Heart right ventricle (tissue), 16 donors: ENCODE measurements at regions not wholly inside any gene's neighbourhood (a gene's known extent, or its start where the extent isn't known, plus 50 kb on each side); places are given as distances from the start of the nearest gene placed in this dataset.

ENCODE experiments used
- ATAC-seq, 8 donors: fragments of 200-7000 bp; cut with Tn5 transposase; one replicate each; pipeline ENCODE4 v1.9.1; 2020; ENCODE audit warnings: mild to moderate bottlenecking in 8 of 8, moderate library complexity in 8 of 8, moderate number of reproducible peaks in 1 of 8
- DNase-seq, 2 donors: peaks; one replicate each; pipeline ENCODE4 v3.0.0-alpha.2; 2020
- H3K27ac ChIP-seq, 10 donors: fragments of 200-600 bp; sonication (generic) in 2 of 10; one replicate each; pipeline versions ENCODE4 v1.5.0 to v1.8.0; 2020 to 2022; ENCODE audit warnings: mild to moderate bottlenecking in 3 of 10
- H3K27me3 ChIP-seq, 7 donors: fragments of 200-600 bp; one replicate each; pipeline ENCODE4 v1.8.0; 2021 to 2022; ENCODE audit warnings: mild to moderate bottlenecking in 2 of 7
- H3K36me3 ChIP-seq, 9 donors: fragments of 200-600 bp; sonication (generic) in 1 of 9; one replicate each; pipeline versions ENCODE4 v1.5.0 to v1.8.0; 2020 to 2022; ENCODE audit warnings: mild to moderate bottlenecking in 2 of 9
- H3K4me1 ChIP-seq, 9 donors: fragments of 200-600 bp; sonication (generic) in 1 of 9; one replicate each; pipeline versions ENCODE4 v1.5.0 to v1.8.0; 2020 to 2022; ENCODE audit warnings: mild to moderate bottlenecking in 4 of 9
- H3K4me3 ChIP-seq, 10 donors: fragments of 200-600 bp; sonication (generic) in 2 of 10; one replicate each; pipeline versions ENCODE4 v1.5.0 to v1.8.0; 2020 to 2022; ENCODE audit warnings: mild to moderate bottlenecking in 7 of 10, moderate library complexity in 2 of 10
- H3K9me3 ChIP-seq, 11 donors: fragments of 200-600 bp in 10 of 11; sonication (generic) in 2 of 11; one replicate each; pipeline versions ENCODE4 v1.5.0 to v1.8.0; 2013 to 2022; ENCODE audit warnings: mild to moderate bottlenecking in 2 of 11, control low read depth in 1 of 11, moderate library complexity in 1 of 11
- WGBS, 2 donors: extraction: QIAGEN DNeasy Blood & Tissue Kit; methylation state at CpG; one replicate each; pipeline ENCODE4 v1.1.7; 2013; ENCODE audit warnings: inconsistent platforms in 1 of 2; 5-methylcytosine and 5-hydroxymethylcytosine counted together
- intact Hi-C, 10 donors: fragments of 100-400 bp; cut with DNase I; formaldehyde crosslinking; loops; one replicate each; pipeline versions ENCODE4 v1.11.1 to v1.14.2; 2022
- TF ChIP-seq, protein P1 (sequence below), 9 donors: fragments of 200-600 bp; sonication (generic) in 2 of 9; IDR thresholded peaks; one replicate each; pipeline versions ENCODE4 v1.5.0 to v1.8.0; 2021 to 2022; ENCODE audit warnings: antibody characterized with exemption in 9 of 9, mild to moderate bottlenecking in 5 of 9, moderate library complexity in 1 of 9
- donor health status: Arrhythmogenic right ventricular cardiomyopathy.
- donor health status: ischemic (EF 13 %, LVEDD 7.1; RV severe dilation, severe dysfunction).
- donor health status: healthy with polysubstance abuse.
- donor health status: DM: no; HTN: yes; CAD: no.
- donor health status: DM: no; HTN: no; CAD: no.
- donor health status: ischemic (EF 25% LVEDD 6.9; RV normal size, moderate dysfunction).
- donor health status: ischemic (EF 25% LVEDD 5.7; RV mildly dilated, moderate dysfunction).
- donor health status: healthy.
- donor health status: DM: yes; HTN: yes; CAD: no.
- donor health status: Ischemic cardiomyopathy.
- donor health status: ischemic (EF 35%, LVEDD 5.7; RV mildly dilated, moderate dysfunction).
- donor health status: nonischemic (EF 11% LVEDD 7.7; RV severe dilation, severe dysfunction).
- donor health status: DM: yes; HTN: yes; CAD: no.
- donor health status: PGD.
- donor health status: ischemic (EF 29% LVEDD 5.4; RV normal size, mild dysfunction).
- donor health status: nonischemic (EF 23%, LVEDD 6.1; RV moderate dilation, normal function).

DNA sequence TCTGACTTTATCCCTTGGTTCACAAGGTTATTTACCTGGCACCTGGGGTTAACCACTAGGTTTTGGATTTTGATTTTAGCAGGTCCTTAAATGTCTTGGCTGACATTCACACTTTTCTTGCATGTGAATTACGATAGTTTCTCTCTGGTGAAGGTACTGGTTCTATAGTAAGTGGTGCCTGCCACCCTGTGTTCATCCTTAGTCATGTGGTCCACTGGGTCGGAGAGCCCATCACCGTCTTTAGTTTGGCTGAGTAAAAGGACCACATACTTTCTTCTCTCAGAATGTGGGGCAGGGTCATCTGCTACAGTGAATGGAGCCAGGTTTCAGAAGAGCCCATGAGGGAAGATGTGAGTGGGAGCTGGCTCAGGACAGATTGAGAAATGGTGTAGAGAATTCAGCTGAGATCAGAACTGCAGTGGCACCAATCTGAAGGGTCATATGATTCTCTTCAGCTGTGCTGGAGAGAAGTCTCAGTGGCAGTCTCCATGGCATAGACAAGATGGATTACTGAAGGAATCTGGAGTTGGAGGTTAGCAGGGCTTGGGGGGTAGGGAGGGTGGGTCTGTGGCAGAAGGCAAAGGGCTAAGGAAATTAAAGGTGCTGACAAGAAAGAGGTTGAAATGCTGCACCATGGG lies 310.4 kb downstream of the GPAT3 start:
- peak in 1 of 8 donors; percentile 86 for ATAC-seq
- intact Hi-C loops = loop anchor here in 5 of 10 donors (2.0 to 10.0 kb wide), 4 partner anchors 72 to 202 kb away; no protein-coding TSS in a partner anchor

DNA sequence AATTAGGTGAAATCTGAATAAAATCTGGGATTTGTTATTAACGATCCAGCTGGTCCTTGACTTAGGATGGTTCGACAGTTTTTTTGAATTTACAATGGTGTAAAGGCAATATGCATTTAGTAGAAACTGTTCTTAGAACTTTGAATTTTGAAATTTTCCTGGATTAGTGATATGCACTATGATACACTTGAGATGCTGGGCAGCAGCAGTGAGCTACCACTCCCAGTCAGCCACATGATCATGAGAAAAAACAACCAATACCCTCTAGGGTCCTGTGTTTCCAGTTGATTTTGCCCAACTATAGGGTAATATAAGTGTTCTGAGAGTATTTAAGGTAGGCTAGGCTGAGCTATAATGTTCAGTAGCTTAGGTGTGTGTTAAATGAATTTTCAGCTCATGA lies 303.7 kb downstream of the GPAT3 start:
- intact Hi-C loops = loop anchor here in 2 of 10 donors (10.0 kb wide), 2 partner anchors 65 to 195 kb away; no protein-coding TSS in a partner anchor
- DNase-seq (no peak), ATAC-seq (no peak)
- no peaks in the 10 kb centered on the region for H3K9me3 ChIP-seq
- H3K36me3 ChIP-seq = no peaks in the 10 kb centered on the region
- H3K27me3 ChIP-seq = no peaks in the 10 kb centered on the region
- peaks cover 0 to 3% (median 0%) of the 10 kb centered on the region in 9 donors for H3K4me1 ChIP-seq
- H3K27ac ChIP-seq = no peak overlapping the region
- TF ChIP-seq, protein P1, sequence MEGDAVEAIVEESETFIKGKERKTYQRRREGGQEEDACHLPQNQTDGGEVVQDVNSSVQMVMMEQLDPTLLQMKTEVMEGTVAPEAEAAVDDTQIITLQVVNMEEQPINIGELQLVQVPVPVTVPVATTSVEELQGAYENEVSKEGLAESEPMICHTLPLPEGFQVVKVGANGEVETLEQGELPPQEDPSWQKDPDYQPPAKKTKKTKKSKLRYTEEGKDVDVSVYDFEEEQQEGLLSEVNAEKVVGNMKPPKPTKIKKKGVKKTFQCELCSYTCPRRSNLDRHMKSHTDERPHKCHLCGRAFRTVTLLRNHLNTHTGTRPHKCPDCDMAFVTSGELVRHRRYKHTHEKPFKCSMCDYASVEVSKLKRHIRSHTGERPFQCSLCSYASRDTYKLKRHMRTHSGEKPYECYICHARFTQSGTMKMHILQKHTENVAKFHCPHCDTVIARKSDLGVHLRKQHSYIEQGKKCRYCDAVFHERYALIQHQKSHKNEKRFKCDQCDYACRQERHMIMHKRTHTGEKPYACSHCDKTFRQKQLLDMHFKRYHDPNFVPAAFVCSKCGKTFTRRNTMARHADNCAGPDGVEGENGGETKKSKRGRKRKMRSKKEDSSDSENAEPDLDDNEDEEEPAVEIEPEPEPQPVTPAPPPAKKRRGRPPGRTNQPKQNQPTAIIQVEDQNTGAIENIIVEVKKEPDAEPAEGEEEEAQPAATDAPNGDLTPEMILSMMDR (IDR thresholded peaks at IDR 0.05) = no peak
- WGBS, 2 donors = 83 to 89% methylated on average over 2 of the region's 2 CpGs
- H3K4me3 ChIP-seq = no peak overlapping the region

More for the DNA sequence above, 310.4 kb downstream of the GPAT3 start:
- Histone ChIP-seq H3K4me1 (no peaks in the 10 kb centered on the region), H3K27ac (no peak overlapping the region), H3K4me3 (no peak overlapping the region), H3K9me3 (no peaks in the 10 kb centered on the region), H3K27me3 (peaks cover 0 to 9% (median 0%) of the 10 kb centered on the region in 7 donors), H3K36me3 (no peaks in the 10 kb centered on the region)
- TF ChIP-seq, protein P1 (IDR thresholded peaks at IDR 0.05) = no peak
- 60 to 64% methylated on average over 3 of the region's 3 CpGs for WGBS, 2 donors
- DNase-seq = no peak

DNA sequence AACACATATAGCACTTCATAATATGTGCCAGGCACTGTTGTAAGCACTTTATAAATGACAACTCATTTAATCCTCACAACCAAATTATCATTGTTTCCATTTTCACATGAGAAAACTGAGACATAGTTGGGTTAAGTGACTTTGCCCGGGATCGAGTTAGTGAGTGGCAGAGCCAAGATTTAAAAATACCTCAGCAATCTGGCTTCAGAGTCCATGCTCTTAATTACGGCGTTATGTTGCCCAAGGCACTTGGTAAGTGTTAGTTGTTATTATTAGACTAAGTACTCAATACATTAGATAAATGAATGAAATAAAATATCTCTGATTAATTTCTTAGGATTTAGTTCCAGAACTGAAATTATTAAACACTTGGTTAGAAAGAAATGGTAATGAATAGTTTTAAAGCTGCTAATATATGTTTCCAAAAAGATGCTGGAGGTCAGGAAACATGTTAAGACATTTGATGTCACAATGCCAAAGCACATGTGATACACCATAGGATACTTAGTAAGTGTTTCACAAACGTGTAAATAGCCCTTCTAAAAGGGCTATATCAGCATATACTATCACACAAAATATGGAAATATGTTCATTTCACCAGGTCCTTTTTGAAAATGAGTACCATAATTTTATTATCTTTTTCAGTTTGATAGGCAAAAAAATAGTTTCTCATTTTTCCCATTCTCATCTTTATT lies 301.9 kb downstream of the GPAT3 start:
- WGBS, 2 donors = 38 to 55% methylated on average over 5 of the region's 5 CpGs
- intact Hi-C loops = no loop called here
- Histone ChIP-seq H3K27me3 (no peaks in the 10 kb centered on the region), H3K4me3 (no peak overlapping the region), H3K4me1 (peaks cover 0 to 3% (median 0%) of the 10 kb centered on the region in 9 donors), H3K36me3 (no peaks in the 10 kb centered on the region), H3K9me3 (no peaks in the 10 kb centered on the region), H3K27ac (no peak overlapping the region)
- ATAC-seq = peak in 4 of 8 donors; percentile 52 to 98 (median 68)
- TF ChIP-seq, protein P1 (IDR thresholded peaks at IDR 0.05) = no peak
- no peak for DNase-seq

DNA sequence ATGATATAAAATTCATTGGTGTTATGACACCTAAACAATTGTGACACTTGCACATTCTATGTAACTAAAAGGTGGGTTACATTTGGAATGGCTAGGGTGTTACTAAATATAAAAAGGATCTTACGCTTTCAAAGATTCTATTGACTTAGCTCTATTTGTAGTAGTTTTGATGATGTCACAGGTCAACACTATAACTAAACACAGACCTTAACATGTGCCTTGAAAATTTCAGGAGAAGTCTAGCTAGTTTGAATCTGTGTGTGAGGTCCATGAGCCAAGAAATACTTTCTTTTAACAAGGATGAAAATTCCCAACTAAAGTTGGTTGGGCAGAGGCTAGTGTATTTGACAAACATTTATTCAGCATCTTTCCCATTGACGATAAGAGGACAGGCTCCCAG lies 298.0 kb downstream of the GPAT3 start:
- no peaks in the 10 kb centered on the region for H3K36me3 ChIP-seq
- 32 to 64% methylated on average over 2 of the region's 2 CpGs for WGBS, 2 donors
- H3K27ac ChIP-seq = no peak overlapping the region
- intact Hi-C loops = no loop called here
- peaks cover 0 to 18% (median 7%) of the 10 kb centered on the region in 9 donors for H3K4me1 ChIP-seq
- ATAC-seq = no peak
- DNase-seq = no peak
- H3K4me3 ChIP-seq = no peak overlapping the region
- no peaks in the 10 kb centered on the region for H3K27me3 ChIP-seq
- H3K9me3 ChIP-seq = no peaks in the 10 kb centered on the region
- TF ChIP-seq, protein P1 (IDR thresholded peaks at IDR 0.05) = no peak
